ENCODE measurements at regions not wholly inside any gene's neighbourhood (a gene's known extent, or its start where the extent isn't known, plus 50 kb on each side); places are given as distances from the start of the nearest gene placed in this dataset.

GRCh38 chr12:22794017-22794416 is 169.0 kb downstream of the ETNK1 start:
- Histone ChIP-seq H3K9me3 (ENCODE audit: control insufficient read depth, insufficient read depth, low read depth, low read length) (no peaks in the 10 kb centered on the region), H4K20me1 (ENCODE audit: control insufficient read depth, extremely low read depth, insufficient read depth, low read length) (no peaks in the 10 kb centered on the region), H3K4me3 (replicated peaks in 1 of 4; ENCODE audit: control extremely low read depth in 1 of 4, insufficient read depth in 1 of 4, low read depth in 3 of 4, low read length in 4 of 4) (no peak overlapping the region), H3K36me3 (ENCODE audit: control insufficient read depth, insufficient read depth, low read length) (no peaks in the 10 kb centered on the region), H3K27me3 (ENCODE audit: control insufficient read depth, insufficient read depth, low read length) (no peaks in the 10 kb centered on the region), H3K4me1 (ENCODE audit: control insufficient read depth, extremely low read depth, insufficient read depth, low read length) (no peaks in the 10 kb centered on the region), H2AFZ (ENCODE audit: low read length) (no peak overlapping the region), H3K4me2 (ENCODE audit: extremely low read depth, insufficient read depth, low read length) (no peak overlapping the region), H3K79me2 (ENCODE audit: control insufficient read depth, insufficient read depth, low read length) (no peaks in the 10 kb centered on the region), H3K27ac (ENCODE audit: insufficient read depth, low read length) (no peak overlapping the region), H3K9ac (ENCODE audit: insufficient read depth, low read length) (no peak overlapping the region)
- no peak for DNase-seq (ENCODE audit: low read depth in 2 of 2)
- TF ChIP-seq CTCF (conservative IDR thresholded peaks at IDR 0.05 in 1 of 2, IDR thresholded peaks at IDR 0.05 in 1 of 2; ENCODE audit: low read depth in 1 of 2, low read length in 2 of 2), result no peak
- no peak for TF ChIP-seq EZH2 (IDR thresholded peaks at IDR 0.05; ENCODE audit: low read length, missing control alignments)

- no peak overlapping the region for H3K9ac ChIP-seq (ENCODE audit: insufficient read depth, low read length)
- H3K4me1 ChIP-seq (ENCODE audit: control insufficient read depth, extremely low read depth, insufficient read depth, low read length), result no peaks in the 10 kb centered on the region
- no peak overlapping the region for H3K4me3 ChIP-seq (replicated peaks in 1 of 4; ENCODE audit: control extremely low read depth in 1 of 4, insufficient read depth in 1 of 4, low read depth in 3 of 4, low read length in 4 of 4)
- H4K20me1 ChIP-seq (ENCODE audit: control insufficient read depth, extremely low read depth, insufficient read depth, low read length), result no peaks in the 10 kb centered on the region
- H3K9me3 ChIP-seq (ENCODE audit: control insufficient read depth, insufficient read depth, low read depth, low read length), result no peaks in the 10 kb centered on the region
- DNase-seq (ENCODE audit: low read depth in 2 of 2), result no peak
- no peak overlapping the region for H2AFZ ChIP-seq (ENCODE audit: low read length)
- no peaks in the 10 kb centered on the region for H3K27me3 ChIP-seq (ENCODE audit: control insufficient read depth, insufficient read depth, low read length)
- TF ChIP-seq EZH2 (IDR thresholded peaks at IDR 0.05; ENCODE audit: low read length, missing control alignments) (no peak), CTCF (conservative IDR thresholded peaks at IDR 0.05 in 1 of 2, IDR thresholded peaks at IDR 0.05 in 1 of 2; ENCODE audit: low read depth in 1 of 2, low read length in 2 of 2) (no peak)
- H3K27ac ChIP-seq (ENCODE audit: insufficient read depth, low read length), result no peak overlapping the region
- H3K4me2 ChIP-seq (ENCODE audit: extremely low read depth, insufficient read depth, low read length), result no peak overlapping the region
- no peaks in the 10 kb centered on the region for H3K36me3 ChIP-seq (ENCODE audit: control insufficient read depth, insufficient read depth, low read length)
- H3K79me2 ChIP-seq (ENCODE audit: control insufficient read depth, insufficient read depth, low read length), result no peaks in the 10 kb centered on the region
Observed at GRCh38 chr12:22796941-22797630, 172.1 kb downstream of the ETNK1 start.

- no peak overlapping the region for H2AFZ ChIP-seq (ENCODE audit: low read length)
Observed at GRCh38 chr12:22797701-22798100, 172.7 kb downstream of the ETNK1 start.

More at GRCh38 chr12:22797701-22798100, 172.7 kb downstream of the ETNK1 start:
- H3K4me2 ChIP-seq (ENCODE audit: extremely low read depth, insufficient read depth, low read length), result no peak overlapping the region
- no peaks in the 10 kb centered on the region for H3K9me3 ChIP-seq (ENCODE audit: control insufficient read depth, insufficient read depth, low read depth, low read length)
- no peaks in the 10 kb centered on the region for H3K79me2 ChIP-seq (ENCODE audit: control insufficient read depth, insufficient read depth, low read length)
- H4K20me1 ChIP-seq (ENCODE audit: control insufficient read depth, extremely low read depth, insufficient read depth, low read length), result no peaks in the 10 kb centered on the region
- no peaks in the 10 kb centered on the region for H3K36me3 ChIP-seq (ENCODE audit: control insufficient read depth, insufficient read depth, low read length)
- no peak for TF ChIP-seq CTCF (conservative IDR thresholded peaks at IDR 0.05 in 1 of 2, IDR thresholded peaks at IDR 0.05 in 1 of 2; ENCODE audit: low read depth in 1 of 2, low read length in 2 of 2)
- no peak for TF ChIP-seq EZH2 (IDR thresholded peaks at IDR 0.05; ENCODE audit: low read length, missing control alignments)
- H3K9ac ChIP-seq (ENCODE audit: insufficient read depth, low read length), result no peak overlapping the region
- H3K4me3 ChIP-seq (replicated peaks in 1 of 4; ENCODE audit: control extremely low read depth in 1 of 4, insufficient read depth in 1 of 4, low read depth in 3 of 4, low read length in 4 of 4), result no peak overlapping the region
- no peak for DNase-seq (ENCODE audit: low read depth in 2 of 2)
- H3K27ac ChIP-seq (ENCODE audit: insufficient read depth, low read length), result no peak overlapping the region
- no peaks in the 10 kb centered on the region for H3K27me3 ChIP-seq (ENCODE audit: control insufficient read depth, insufficient read depth, low read length)
- H3K4me1 ChIP-seq (ENCODE audit: control insufficient read depth, extremely low read depth, insufficient read depth, low read length), result no peaks in the 10 kb centered on the region
